Astrocyte of the cerebellum (primary cell): ENCODE measurements at regions not wholly inside any gene's neighbourhood (a gene's known extent, or its start where the extent isn't known, plus 50 kb on each side); places are given as distances from the start of the nearest gene placed in this dataset.

Experiments
- DNase-seq: peaks from one replicate; pipeline ENCODE4 v3.0.0-alpha.2; 2011; ENCODE audit warnings: low read depth
- H3K4me3 ChIP-seq: 2 replicates; pipeline ENCODE4 v1.5.1; 2011; ENCODE audit warnings: mild to moderate bottlenecking, low read depth, low read length, moderate library complexity
- in situ Hi-C: cut with HindIII; loops from 2 replicates; pipeline ENCODE4 v1.10.0; 2017; ENCODE audit warnings: low sequenced_read_pairs
- TF ChIP-seq, protein P1 (sequence below): IDR thresholded peaks from 2 replicates; pipeline ENCODE4 v1.5.1; 2012; ENCODE audit warnings: low read length, low read depth, moderate library complexity, mild to moderate bottlenecking; ENCODE audit errors: missing control alignments

DNA sequence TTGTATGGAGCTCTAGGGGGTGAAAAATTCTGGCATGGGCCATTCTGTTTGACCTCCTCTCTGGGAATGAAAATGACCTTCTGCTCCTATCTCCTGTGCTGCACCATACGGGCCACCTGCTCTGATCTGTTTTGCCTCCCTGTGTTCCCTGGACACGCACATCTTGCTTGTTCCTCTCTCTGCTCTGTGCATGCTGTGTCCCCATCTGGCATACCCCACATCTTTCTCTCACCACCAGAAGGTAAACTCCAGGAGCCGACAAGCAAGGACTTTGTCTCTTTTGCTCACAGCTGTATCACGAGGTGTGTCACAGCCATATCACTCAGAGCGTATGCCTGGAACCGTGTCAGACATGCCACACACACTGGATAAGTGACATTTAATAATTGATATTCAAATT is 208.4 kb upstream of the DTNBP1 start:
- no peak for DNase-seq
- TF ChIP-seq, protein P1, sequence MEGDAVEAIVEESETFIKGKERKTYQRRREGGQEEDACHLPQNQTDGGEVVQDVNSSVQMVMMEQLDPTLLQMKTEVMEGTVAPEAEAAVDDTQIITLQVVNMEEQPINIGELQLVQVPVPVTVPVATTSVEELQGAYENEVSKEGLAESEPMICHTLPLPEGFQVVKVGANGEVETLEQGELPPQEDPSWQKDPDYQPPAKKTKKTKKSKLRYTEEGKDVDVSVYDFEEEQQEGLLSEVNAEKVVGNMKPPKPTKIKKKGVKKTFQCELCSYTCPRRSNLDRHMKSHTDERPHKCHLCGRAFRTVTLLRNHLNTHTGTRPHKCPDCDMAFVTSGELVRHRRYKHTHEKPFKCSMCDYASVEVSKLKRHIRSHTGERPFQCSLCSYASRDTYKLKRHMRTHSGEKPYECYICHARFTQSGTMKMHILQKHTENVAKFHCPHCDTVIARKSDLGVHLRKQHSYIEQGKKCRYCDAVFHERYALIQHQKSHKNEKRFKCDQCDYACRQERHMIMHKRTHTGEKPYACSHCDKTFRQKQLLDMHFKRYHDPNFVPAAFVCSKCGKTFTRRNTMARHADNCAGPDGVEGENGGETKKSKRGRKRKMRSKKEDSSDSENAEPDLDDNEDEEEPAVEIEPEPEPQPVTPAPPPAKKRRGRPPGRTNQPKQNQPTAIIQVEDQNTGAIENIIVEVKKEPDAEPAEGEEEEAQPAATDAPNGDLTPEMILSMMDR, result no peak
- H3K4me3 ChIP-seq, result no peak overlapping the region
- in situ Hi-C loops, result no loop called here

DNA sequence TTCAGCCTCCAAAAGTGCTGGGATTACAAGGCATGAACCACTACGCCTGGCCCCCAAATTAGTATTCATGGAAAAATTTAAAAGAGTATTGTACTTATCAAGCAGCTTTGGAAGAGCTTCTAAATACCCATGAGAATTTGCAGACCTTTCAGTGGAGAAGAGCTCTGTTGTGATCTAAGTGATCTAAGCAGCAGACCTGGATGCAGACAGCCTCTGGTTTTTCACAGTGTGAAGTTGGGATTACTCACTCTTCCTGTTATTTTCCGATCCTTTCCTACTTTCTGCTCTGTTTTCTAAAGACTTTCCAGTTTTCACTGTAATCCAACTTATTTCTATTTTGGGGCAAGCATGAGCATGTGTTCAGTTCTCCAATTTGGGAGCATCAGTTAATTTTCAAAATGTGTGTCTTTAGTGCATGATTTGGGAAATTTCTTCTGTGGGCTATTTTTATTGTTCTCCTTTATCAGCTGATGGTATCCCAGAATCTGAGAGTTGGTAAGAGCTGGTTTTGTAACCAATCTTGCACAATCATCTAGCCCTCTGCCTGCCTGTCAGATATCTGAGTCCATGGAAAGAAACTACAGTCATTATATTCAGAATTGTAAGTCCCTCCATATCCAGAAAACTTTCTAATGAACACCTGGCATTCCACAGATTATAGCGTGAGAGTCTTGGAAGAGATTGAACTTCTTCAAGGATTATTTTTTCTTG is 207.7 kb upstream of the DTNBP1 start:
- H3K4me3 ChIP-seq, result no peak overlapping the region
- TF ChIP-seq, protein P1, result no peak
- in situ Hi-C loops, result no loop called here
- DNase-seq, result no peak

DNA sequence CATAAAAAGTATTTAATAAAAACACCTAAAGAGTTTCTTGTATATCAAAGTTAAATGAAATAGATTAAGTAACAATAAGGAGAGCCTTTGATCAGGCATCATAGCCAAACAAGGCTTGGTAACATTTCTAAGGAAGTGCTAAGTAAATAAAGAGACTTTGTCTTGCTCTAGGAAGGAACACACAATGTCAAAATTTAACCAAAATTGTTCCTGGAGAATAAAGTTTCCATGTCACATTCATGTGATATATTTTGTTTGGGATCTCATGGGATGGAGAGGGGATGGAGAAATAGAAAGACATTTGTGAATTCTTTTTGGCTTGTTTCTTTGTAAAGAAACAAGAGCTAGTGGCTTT is 201.9 kb upstream of the DTNBP1 start:
- in situ Hi-C loops, result no loop called here

DNA sequence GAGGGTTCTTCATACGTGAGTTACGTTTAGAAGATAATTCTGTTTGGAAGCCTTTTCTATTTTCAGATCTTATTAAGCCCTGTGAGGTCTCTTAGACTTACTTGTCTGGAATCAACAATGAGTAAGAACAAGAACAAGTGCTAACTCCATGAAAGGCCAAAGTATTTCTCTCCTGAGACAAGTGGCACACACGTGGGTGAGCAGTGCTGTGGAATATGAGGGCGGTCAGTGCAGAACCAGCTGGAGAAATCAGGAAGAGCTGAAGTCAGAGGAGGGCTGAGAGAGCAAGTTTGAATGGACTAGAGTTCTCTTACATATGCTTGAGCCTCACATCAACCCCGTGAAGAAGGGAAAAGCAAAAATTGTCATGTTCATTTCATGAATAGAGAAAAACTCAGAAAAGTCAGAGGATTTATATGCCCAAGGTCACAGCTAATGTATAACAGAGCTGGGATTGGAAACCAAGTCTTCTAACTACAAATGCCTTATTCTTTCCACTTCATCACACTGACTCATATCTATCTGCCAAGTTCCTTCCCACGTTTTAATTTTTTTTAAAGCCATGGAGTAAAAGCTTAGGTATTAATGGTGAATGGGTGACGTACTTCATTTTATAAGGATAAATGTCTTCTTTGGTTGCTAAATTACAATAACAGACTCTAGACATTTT is 201.3 kb upstream of the DTNBP1 start:
- TF ChIP-seq, protein P1, result no peak
- in situ Hi-C loops, result no loop called here
- H3K4me3 ChIP-seq, result no peak overlapping the region
- DNase-seq, result no peak

More for the DNA sequence above, 201.9 kb upstream of the DTNBP1 start:
- H3K4me3 ChIP-seq, result no peak overlapping the region
- no peak for DNase-seq
- TF ChIP-seq, protein P1, result no peak

DNA sequence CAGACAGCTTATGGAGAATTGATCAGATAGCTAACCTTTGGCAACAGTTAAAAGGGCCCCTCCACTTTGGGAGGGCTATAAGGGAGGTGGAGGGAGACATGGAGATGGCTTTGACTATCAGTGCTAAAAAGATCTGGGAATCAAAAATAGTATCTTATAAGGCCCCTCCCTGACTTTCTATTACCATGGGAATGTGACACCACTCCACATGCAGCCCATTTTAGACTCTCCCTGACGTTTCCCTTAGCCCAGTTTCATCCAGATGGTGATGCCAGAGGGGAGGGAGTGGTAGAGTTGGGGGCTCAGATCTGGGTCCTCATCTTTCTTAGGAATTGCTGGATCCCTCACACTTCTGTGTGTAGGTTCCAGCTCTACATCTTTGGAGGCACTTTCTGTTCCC is 200.0 kb upstream of the DTNBP1 start:
- TF ChIP-seq, protein P1, result no peak
- no peak for DNase-seq
- in situ Hi-C loops, result no loop called here
- H3K4me3 ChIP-seq, result no peak overlapping the region

DNA sequence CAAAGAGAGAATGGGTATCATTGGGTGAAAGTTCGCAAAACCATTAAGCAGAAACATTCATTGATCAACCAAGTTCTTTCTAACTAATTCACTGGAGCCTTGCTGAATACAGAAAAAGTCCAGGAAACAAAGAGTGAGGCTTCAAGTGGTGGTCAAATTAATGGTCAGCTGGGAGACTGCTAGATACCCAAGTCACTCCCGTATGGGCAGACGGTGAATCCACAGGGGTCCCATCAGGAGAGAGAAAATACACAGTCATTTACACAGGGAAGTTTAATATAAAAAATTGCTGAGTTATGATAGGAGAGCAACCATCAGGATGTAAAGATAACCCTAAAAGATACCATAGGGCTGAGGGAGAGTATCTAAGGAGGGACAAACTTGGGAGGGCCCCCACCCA is 198.7 kb upstream of the DTNBP1 start:
- in situ Hi-C loops, result no loop called here
- TF ChIP-seq, protein P1, result no peak
- DNase-seq, result no peak
- H3K4me3 ChIP-seq, result no peak overlapping the region
